Activated CD4-positive, alpha-beta T cell treated with anti-CD3 and anti-CD28 coated beads, Interleukin-2, amount 50 U/mL, for 16 hours (primary cell): ENCODE measurements at regions not wholly inside any gene's neighbourhood (a gene's known extent, or its start where the extent isn't known, plus 50 kb on each side); places are given as distances from the start of the nearest gene placed in this dataset.

ENCODE experiments used
- DNase-seq: peaks from one replicate; pipeline ENCODE4 v3.0.0-alpha.2; 2020

DNA sequence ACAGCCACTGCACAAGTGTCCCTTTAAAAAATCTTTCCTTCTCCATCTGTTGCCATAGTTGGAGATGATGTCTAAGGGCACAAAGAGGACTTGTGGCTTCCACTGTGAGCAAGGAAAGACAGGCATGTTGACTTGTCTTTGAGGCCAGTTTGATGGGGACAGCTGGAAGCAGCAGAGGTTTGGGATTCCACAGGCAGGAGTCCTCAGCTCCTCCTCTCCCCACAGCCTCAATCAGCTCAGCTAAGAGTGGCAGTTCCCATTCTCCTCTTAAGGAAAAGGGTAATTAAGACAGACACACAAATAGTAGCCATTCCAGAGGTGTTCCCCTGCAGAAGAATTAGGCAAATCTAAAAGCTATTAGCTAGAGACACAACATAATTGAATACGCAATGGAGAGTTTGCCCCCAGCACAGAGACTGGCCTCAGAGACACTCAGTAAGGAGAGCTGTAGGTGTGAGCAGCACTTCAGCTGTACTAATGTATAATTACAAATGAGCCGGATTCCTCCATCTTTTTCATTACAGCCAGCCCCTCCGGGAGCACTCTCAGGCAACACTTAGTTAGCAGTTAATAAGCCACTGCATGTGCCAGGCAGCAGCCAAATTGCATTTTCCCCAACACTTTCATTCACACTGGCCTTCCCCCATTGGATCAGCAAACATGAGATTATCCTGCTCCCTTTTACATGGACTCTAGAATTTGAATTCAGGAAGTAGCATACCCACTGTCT lies 434.0 kb downstream of the FOXO1 start:
- no peak for DNase-seq

DNA sequence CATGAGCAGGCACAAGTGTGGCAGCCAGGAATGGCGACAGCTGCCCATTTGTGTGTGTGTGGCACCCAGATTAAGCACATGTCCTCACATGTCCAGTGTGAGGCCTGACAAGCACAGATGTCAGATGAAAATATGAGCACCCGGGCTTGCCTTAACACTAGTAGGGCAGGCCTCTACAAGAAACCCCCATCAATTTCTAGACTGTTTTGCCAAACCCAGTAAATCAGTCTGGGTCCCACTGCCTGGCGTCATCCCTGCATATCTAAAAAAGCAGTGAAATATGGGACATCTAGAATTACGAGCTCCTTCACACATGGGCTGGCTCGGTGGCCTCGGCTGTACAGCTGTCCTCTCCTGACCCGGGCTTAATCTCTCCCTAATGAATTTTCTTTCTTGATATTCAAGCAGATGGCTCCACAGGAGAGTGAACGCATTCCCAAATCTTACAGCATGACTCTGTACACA lies 432.7 kb downstream of the FOXO1 start:
- no peak for DNase-seq

DNA sequence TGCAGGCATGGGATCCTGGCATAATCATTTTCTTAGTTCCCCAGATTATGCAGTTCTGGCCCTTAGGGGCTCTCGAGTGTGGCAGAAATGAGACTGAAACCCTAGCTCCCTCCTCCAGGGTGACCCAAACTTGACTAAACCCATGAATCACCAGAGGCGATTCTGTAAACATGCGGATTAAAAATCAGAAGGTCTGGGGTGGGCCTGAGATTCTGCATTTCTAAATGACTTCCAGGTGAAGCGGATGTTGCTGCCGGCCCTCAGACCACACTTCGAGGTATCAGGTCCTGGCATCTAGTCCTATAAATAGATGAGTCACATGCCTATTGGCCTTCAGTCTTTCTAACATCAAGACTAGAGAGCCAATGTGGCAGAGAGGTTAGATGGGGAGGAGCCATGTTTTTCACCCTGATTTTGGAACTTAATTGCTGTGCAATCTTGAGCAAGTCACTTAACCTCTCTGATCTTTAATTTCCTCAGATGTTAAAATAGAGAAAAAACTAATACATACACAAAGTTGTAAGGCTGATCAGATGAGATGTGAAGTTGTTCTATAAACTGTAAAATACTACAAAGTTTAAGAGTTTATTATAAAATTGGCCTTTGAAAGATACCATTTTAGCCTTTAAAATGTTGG lies 431.2 kb downstream of the FOXO1 start:
- DNase-seq = no peak

DNA sequence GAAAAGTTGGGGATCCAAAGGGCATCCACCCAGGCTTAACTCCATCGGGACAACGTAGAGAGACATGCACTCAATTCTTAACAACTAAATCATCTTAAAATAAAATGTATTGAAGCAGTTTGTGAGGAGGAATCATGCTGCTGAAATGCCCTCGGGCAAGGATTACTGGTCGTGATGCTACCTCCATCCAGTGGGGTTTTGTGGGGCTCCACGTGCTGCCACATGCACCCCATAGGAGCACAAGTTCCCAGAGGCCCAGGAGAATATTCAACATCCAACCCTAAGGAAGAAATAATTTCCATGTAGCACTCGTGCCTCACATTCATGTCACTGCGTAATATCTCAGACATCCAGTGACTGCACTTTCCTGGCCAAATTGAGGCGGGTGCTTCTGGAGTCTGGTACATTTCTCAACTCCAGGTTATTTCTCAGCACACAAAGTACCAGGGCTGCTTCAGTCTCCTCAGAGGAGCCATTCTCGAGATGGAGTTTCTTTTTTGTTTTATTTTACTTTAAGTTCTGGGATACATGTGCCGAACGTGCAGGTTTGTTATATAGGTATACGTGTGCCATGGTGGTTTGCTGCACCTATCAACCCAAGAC lies 429.8 kb downstream of the FOXO1 start:
- DNase-seq = no peak

DNA sequence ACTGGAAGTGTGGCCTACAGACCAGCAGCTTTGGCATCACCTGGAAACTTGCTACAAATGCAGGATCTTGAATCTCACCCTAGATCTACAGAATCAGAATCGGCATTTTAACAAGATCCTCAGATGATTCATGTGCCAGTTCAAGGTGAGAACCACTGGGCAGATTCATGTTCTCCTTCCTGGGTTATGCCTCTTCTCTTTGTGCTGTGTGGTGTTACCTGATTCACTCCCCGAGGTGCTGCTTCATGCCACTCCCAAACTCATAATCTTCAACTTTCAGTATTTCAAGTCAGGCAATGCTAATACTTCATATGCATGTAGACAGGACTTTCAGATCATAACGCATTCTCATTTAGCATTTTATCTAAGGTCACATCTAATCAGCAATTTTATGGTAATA lies 427.7 kb downstream of the FOXO1 start:
- DNase-seq = no peak

DNA sequence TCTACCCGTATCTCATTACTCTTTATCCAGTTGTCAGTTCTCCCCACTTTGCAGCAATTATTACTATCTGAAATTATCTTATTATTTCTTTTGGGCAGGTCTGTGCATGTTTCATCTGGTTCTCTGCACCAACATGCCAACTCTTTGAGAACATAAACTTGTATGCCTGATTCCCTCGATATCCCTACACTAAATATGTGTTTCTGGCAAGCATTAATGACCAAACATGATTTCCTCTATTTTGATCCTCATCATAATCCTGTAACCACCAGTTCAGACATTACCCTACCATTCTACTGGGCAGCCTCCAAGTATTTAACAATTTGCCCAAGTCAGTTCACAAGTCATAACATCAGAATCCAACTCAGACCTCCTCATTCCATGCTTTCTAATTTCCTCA lies 426.1 kb downstream of the FOXO1 start:
- DNase-seq = no peak

DNA sequence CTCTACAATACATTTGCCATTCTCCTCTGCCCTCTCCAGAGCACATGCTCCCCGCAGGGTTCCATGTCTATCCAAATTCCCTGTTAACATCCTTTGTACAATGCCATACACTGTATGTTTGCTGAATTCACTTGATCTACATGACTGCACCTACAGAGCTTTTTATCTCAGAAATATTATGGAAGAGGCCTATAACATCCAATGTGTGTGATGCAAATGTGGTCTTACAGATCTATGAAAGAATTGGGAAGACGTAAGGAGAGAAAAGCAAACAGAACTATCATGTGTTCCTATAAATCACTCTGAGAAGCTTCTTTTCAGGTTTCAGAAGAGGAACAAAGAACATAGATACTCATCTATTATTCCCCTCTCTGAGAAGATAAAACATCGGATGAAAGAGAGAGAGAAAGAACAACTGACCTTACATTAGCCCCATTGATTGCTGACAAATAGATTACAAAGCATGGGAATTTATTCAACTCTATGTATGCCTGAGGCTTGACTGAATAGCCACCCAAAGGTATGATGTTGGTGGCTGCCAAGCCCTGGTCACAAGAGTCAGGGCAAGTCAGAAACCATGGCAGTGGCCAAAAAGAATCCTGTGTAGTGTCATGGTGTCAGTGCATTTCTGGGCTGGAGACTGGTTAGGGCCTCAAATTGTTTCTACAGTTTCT lies 425.2 kb downstream of the FOXO1 start:
- DNase-seq = no peak

DNA sequence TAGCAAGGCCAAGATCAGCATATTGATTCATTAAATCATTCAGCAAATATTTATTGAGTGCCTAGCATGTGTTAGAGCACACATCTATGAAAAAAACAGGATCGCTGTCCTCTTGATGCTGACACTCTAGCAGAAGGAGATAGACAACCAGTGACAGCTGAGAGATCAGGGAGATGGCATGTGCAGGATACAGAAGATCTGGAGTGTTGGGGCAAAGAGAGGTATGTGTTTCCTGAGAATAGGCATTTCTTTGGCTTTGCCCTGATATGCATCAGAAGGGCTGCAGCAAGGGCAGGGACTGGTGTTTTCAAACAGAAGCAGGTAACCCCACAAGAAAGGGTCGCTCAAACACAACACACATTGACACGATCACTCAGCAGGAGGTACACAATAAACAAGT lies 423.4 kb downstream of the FOXO1 start:
- no peak for DNase-seq

DNA sequence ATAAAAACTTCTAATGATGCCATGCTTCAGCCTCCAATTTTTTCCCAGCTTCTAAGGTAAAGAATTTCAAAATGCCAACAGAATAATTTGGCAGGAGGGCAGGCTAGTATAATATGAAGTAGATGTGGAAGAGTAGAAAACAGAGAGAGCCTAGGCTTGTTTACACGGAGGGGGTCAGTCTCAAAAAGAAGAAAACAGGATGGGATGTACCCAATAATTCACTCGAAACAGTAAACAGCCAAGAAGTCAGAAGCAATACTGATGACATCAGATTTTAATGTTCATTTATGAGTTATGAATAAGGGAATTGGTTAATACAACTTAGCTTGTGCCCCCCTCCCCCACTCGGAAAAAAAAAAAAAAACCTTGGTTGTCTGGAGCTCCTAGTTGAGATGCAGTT lies 422.5 kb downstream of the FOXO1 start:
- DNase-seq = no peak

DNA sequence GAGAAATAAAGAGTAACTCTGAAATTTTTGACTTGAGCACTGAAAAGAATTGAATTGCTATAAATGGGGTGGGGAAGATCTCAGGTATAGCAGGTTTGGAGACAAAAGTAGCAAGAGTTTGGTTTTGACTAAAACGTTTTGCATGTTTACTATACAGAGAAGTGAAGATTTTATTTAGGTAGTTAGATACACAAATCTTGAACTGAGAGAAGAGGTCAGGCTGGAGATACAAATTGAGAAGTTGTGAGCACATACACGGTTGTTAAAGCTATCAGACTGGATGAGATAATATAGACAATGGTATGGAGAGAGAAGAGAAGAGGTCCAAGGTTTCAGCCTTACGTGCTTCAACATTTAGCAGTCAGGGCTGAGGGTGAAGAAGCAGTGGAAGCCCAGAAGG lies 420.9 kb downstream of the FOXO1 start:
- DNase-seq = no peak

DNA sequence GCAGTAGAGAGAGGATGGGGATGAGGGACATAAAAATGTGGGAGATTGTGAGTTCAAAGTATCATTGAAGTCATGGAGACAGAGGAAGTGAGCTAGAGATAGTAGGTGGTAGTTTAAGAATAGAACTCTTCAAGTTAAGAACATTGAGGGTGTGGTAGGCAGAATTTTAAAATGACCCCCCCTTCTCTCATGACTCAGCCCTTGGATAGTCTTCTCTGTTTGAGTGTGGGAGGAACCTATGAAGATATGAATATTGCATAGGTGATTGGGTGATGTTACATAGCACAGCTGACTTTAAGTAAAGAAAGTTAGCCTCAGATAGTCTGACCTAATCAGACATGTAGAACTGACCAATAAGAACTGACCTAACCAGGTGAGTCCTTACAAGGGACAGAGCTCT lies 418.6 kb downstream of the FOXO1 start:
- DNase-seq = no peak

DNA sequence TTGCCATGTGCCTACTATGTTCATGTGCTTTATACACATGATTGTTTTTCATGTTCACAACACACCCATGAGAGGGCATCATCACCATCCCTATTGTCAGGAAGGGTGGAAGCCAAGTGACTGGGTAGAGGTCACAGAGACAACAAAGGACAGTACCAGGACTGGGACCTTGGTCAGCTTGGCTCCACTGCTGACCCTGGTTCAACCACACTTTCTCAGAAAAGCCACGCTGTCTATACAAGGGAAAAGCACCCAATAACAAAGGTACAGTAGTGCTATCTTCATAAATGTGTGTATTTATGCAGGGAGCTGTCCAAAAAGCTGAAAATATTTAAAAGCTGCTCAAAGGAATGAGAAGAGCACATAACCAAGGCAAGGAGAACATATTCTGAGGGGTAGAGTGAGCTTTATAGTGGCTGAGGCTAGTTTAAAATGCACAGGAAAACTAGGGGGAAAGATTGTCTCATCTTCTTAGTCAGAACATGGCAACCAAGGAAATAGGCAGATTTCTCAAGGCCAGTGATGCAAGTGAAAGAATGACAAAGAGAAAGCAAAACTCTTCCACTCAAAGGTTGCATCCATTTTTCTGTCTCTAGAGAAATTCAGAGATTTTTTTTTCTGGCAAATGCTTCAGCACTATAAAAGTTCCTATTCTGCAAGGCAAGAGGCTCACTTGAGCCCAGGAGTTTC lies 415.0 kb downstream of the FOXO1 start:
- DNase-seq = peak; percentile 39

DNA sequence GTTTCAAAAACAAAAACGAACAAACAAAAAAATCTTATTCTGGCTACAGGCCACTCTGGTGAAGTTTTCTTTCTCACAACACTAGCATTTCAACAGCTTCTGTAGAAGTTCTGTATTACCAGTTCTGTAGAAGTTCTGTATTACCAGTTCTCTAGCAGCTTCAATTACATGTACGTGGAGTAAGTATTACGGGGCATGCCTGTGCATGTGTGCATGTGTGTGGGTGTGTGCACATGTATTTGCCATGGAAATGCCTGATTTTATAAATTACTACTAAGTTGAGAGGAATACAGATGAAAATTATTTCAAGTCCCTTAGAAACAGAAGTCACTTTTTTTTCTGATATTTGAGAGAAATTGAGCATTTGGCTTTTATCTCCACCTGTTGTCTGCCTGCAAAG lies 414.2 kb downstream of the FOXO1 start:
- no peak for DNase-seq

DNA sequence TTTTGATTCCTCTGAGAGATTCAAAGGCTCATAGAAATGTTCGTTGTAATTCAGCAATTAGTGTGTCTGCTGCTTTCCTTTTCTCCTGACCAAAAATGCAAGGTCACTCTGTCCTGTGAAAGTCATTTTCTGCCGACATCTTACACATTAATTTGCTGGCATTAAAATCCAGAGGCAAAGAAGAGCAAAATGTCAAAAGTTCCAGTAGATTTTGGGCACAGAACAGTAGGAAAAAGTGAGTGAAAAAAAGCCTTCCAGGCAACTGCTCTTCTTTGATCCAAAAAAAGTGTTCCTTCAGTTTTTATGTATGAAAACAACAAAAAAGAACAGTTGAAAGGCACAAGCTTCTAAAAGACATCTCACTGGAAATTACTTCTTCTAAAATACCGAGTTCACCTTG lies 413.8 kb downstream of the FOXO1 start:
- DNase-seq = no peak

DNA sequence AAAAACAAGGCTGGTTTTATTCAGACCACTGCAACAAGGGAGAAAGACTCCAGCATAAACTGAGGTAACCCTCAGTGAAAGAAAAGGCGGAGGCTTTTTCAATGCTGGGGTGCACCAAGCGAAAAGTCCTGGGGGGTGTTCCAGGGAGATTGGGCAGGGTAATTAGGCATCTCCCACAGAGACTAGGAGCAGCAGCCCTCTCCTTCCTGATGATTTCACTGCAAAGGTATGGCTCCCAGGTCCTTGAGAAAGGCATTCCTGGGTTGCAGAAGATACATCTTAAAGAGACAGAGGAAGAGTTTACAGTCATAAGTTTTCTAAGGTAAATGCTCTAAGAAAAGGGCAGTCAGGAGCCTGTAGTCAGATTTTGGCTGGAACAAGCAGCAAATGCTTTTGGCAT lies 412.0 kb downstream of the FOXO1 start:
- DNase-seq = no peak

DNA sequence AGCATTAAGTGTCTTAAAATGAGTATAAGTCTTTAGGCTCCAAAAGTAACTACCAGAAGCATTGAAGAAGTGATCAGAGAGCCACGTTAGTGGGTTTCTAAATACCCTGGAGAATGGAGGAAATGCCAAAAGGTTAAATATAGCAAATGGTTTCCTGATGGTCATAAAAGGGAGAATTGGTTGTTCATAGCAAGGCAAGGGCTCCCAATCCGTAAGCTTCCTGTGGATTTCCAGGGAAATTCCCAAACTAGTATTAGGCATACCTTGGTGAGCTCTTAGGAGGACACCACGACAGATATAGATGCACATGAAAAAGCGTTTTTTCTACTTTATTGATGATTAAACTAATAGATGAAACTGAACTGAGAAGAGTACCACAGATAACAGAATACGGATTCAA lies 410.9 kb downstream of the FOXO1 start:
- no peak for DNase-seq

DNA sequence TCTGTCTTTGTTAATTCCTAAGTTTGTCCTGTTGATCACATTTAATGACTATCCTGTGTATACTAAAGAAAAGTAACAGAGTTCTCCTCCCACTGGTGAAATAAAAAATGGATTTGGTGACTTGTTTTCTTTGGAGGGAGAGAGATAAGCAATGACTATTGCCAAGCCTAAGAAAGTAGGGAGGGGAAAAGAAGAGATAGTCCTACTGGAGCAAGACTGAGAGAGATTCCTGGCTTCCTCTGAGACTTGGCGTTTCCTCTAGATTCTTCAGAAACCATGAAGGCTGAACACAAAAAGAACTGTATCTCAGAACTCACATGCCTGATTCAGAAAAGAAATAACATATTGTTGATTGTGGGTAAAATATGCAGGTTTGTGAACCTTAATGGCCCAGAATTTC lies 406.5 kb downstream of the FOXO1 start:
- no peak for DNase-seq

DNA sequence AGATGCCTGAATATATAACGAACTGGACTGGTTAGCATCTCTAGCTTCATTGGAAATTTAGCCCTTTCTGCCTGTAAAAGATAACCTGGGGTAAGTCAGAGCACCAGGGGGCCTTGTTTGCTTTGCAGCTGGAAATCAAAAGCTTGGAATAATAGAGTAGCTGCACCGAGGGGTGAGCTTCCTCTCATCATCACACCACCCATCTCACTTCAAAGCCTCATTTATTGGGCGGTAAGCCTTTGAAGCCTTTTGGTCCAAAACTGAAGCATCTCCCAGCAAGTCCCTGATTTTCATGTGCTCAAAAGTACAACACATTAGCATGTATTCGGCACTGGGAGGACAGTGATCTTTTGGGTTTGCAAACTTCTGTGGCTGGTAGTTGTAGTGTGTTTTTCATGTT lies 405.1 kb downstream of the FOXO1 start:
- DNase-seq = no peak

DNA sequence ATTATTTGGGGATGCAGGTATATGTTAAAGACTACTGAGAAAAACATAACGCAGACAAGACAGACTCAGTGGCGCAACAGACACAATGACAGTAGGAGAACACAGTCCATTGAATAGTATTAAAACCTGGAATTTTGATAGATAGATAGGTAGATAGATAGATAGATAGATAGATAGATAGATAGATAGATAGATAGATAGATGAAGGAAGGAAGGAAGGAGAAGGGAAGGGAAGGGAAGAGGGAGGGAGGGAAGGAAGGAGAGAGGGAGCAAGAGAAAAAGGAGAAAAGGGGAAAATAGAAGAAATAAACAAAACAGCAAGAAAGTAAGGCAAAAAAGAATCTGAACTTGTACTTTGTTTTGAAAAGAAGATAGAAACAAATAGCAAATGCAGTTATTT lies 404.5 kb downstream of the FOXO1 start:
- no peak for DNase-seq

DNA sequence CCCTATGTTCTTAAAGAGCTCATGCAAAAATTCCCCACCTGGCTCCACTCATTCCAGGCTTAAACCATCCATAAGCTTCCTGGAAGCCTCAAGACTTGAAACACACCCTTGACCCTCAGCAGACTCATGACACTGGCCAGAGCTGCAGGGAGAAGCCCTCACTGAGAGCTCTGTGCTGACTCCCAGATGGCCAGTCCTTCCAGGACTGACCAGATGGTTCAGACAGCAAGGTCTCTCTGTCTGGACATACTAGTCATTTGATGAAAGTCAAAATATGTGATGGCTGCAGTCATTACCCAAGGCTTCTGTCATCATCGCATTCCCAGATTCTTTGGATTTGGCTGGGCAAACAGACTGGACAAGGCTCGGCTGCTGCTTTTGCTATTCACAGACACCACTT lies 397.4 kb downstream of the FOXO1 start:
- DNase-seq = no peak

DNA sequence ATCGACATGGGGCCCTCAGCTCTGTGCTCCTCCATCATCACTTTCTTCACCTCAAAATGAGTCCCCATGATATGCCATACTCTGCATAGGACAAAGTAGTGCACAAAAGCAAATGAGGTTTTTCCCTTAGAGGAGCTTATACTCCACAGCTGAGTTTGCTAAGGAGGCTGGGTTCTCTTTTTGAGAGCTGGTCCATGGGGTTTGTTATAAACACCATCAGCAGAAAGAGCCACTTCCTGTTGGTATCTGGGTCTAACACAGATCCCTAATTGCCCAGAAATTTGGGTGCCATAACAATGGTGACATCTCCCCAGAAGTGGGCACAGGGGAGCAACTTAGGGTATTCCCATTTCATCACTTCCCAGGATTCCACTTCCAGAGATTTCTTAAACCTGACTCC lies 395.7 kb downstream of the FOXO1 start:
- no peak for DNase-seq

DNA sequence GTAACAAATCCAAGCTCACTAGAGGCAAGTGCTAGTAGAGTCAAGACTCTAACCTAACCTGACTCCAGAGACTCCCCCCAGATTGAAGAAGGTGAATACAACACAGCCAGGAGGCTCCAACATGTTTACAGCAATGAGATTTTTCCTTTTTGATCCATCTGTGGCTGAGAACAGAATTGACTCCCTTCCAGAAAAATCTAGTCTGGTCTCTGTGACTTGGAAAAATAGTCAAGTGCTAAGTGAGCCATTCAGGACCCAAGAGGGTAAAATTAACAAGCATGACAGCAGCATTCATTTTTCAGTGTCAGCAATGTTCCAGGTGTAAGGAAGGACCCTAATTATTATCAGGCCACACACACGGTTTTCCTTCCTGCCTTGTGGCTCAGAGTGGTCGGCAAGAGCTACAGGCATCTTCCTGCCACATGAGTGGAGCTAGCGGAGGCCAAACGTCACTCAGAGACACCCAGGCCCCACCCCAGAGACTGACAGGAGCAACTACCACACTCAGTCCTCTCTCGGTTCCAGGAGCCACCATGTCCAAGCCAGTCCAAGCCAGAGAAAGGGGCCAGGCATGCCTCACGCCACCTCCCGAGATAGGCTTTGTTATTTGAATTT lies 395.1 kb downstream of the FOXO1 start:
- no peak for DNase-seq
